ENCODE measurements at regions not wholly inside any gene's neighbourhood (a gene's known extent, or its start where the extent isn't known, plus 50 kb on each side); places are given as distances from the start of the nearest gene placed in this dataset.
"Not testable (repeated sequence)": the region's sequence is repeated elsewhere in the genome, so short reads cannot be mapped to it uniquely, and the experiment has no call there.

GRCh38 chr6:23692184-23692583 is 433.8 kb upstream of the NRSN1 start:
- DNase-seq = no peak

GRCh38 chr6:23696992-23697391 is 429.0 kb upstream of the NRSN1 start:
- DNase-seq = no peak

- DNase-seq = no peak
Observed at GRCh38 chr6:23704479-23705052, 421.4 kb upstream of the NRSN1 start.

GRCh38 chr6:23705697-23706096 is 420.3 kb upstream of the NRSN1 start:
- DNase-seq = no peak

GRCh38 chr6:23712756-23713155 is 413.3 kb upstream of the NRSN1 start:
- no peak for DNase-seq

- no peak for DNase-seq
Observed at GRCh38 chr6:23713211-23713610, 412.8 kb upstream of the NRSN1 start.

- DNase-seq = no peak
Observed at GRCh38 chr6:23728707-23729106, 397.3 kb upstream of the NRSN1 start.

GRCh38 chr6:23731609-23732008 is 394.4 kb upstream of the NRSN1 start:
- no peak for DNase-seq

GRCh38 chr6:23732521-23732920 is 393.5 kb upstream of the NRSN1 start:
- DNase-seq = no peak

GRCh38 chr6:23735151-23735550 is 390.9 kb upstream of the NRSN1 start:
- DNase-seq = no peak

- no peak for DNase-seq
Observed at GRCh38 chr6:23736577-23736976, 389.4 kb upstream of the NRSN1 start.

- DNase-seq = no peak
Observed at GRCh38 chr6:23747239-23747638, 378.8 kb upstream of the NRSN1 start.

- no peak for DNase-seq
Observed at GRCh38 chr6:23752414-23752813, 373.6 kb upstream of the NRSN1 start.

- DNase-seq = no peak
Observed at GRCh38 chr6:23754197-23754596, 371.8 kb upstream of the NRSN1 start.

GRCh38 chr6:23775127-23775526 is 350.9 kb upstream of the NRSN1 start:
- DNase-seq = no peak

- no peak for DNase-seq
Observed at GRCh38 chr6:23783901-23784300, 342.1 kb upstream of the NRSN1 start.

- no peak for DNase-seq
Observed at GRCh38 chr6:23784301-23784919, 341.6 kb upstream of the NRSN1 start.

GRCh38 chr6:23790756-23791155 is 335.3 kb upstream of the NRSN1 start:
- DNase-seq = no peak

GRCh38 chr6:23797041-23797440 is 329.0 kb upstream of the NRSN1 start:
- DNase-seq = no peak

- DNase-seq = not testable (repeated sequence)
Observed at GRCh38 chr6:23804289-23804688, 321.7 kb upstream of the NRSN1 start.

GRCh38 chr6:23821141-23821540 is 304.9 kb upstream of the NRSN1 start:
- not testable (repeated sequence) for DNase-seq

GRCh38 chr6:23823421-23823820 is 302.6 kb upstream of the NRSN1 start:
- no peak for DNase-seq

GRCh38 chr6:23826572-23826971 is 299.4 kb upstream of the NRSN1 start:
- DNase-seq = no peak

GRCh38 chr6:23828861-23829260 is 297.2 kb upstream of the NRSN1 start:
- DNase-seq = no peak

GRCh38 chr6:23841116-23841515 is 284.9 kb upstream of the NRSN1 start:
- DNase-seq = no peak
